SK-N-SH treated with all-trans-retinoic acid at 6 μM for 48 hours (cell line): ENCODE measurements at regions not wholly inside any gene's neighbourhood (a gene's known extent, or its start where the extent isn't known, plus 50 kb on each side); places are given as distances from the start of the nearest gene placed in this dataset.

Experiments used
- BACH2 ChIP-seq: fragments of 250-450 bp; sonication (Bioruptor Pico); IDR thresholded peaks from 2 replicates; pipeline ENCODE4 v1.9.0; 2021; ENCODE audit warnings: mild to moderate bottlenecking, borderline replicate concordance
- SNAI2 ChIP-seq: fragments of 250-450 bp; sonication (Bioruptor Pico); IDR thresholded peaks from 2 replicates; pipeline ENCODE4 v1.5.0; 2020; ENCODE audit warnings: mild to moderate bottlenecking, moderate library complexity

- TF ChIP-seq SNAI2 (CRISPR knock-in tag) (no peak), BACH2 (CRISPR knock-in tag) (no peak)
Measured at GRCh38 chr17:27089929-27090247, 204.0 kb upstream of the WSB1 start.
